CD4-positive, alpha-beta T cell treated with Interleukin-12 subunit alpha and Interleukin-12 subunit beta, for 1 hour (primary cell): ENCODE measurements at regions not wholly inside any gene's neighbourhood (a gene's known extent, or its start where the extent isn't known, plus 50 kb on each side); places are given as distances from the start of the nearest gene placed in this dataset.

Experiments used
- DNase-seq: peaks from one replicate; pipeline ENCODE4 v3.0.0-alpha.2; 2020

DNA sequence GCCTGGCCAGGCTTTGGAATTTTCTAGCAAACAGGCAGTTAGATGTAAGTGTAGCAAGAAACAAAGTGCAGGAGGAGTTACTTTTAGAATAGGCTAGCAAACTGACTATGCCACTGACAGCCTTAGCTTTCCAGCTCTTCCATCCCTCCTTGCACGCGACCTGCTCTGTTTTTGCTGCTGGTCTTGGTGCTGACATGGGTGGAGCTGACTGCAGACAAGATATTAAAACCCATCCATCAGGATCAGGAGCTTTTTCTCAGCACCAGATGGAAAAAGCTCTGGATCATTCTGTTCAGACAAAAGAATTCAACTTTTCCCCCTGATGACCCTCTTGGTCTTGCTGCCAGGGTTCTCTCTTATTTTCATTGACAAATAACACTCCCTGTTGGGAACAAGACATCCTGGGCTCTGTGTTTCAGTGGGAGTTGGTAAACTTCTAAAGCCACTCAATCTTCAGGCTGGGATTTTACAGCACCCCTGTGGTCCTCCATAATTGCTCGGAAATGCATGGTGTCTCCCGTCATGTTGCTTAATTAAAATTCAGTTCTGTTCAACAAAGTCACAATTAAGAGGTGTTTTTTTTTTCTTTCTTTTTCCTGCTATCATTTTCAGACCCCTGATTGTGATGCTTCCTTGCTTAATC is 240.0 kb upstream of the LARGE1 start:
- no peak for DNase-seq

GRCh38 chr22:34161431-34162123 is 241.3 kb upstream of the LARGE1 start:
- no peak for DNase-seq

- no peak for DNase-seq
Measured at GRCh38 chr22:34198976-34199375, 278.7 kb upstream of the LARGE1 start.

- no peak for DNase-seq
Measured at GRCh38 chr22:34210301-34210700, 290.0 kb upstream of the LARGE1 start.

GRCh38 chr22:34214372-34214771 is 294.1 kb upstream of the LARGE1 start:
- no peak for DNase-seq

DNA sequence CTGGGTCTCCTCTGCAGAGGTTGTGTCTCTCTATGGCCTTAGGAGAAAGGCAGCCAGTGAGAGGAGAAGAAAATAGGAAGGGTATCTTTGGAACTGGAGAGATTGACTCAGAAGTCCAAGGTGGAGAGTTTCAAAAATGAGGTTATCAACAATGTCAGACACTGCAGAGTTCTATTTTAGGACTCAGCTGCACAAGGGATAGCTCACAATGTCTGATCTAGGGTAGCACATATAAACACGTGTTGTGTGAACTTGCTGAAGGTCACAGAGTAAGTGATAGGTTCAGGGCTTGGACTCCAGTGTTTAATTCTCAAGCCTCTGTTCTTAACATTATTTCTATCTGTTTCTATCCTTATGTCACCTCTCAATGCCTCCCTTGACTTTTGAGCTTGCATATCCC is 305.0 kb upstream of the LARGE1 start:
- DNase-seq: no peak

GRCh38 chr22:34236527-34236926 is 316.3 kb upstream of the LARGE1 start:
- DNase-seq: no peak

GRCh38 chr22:34239421-34239820 is 319.1 kb upstream of the LARGE1 start:
- DNase-seq: no peak

GRCh38 chr22:34243023-34243422 is 322.7 kb upstream of the LARGE1 start:
- no peak for DNase-seq

DNA sequence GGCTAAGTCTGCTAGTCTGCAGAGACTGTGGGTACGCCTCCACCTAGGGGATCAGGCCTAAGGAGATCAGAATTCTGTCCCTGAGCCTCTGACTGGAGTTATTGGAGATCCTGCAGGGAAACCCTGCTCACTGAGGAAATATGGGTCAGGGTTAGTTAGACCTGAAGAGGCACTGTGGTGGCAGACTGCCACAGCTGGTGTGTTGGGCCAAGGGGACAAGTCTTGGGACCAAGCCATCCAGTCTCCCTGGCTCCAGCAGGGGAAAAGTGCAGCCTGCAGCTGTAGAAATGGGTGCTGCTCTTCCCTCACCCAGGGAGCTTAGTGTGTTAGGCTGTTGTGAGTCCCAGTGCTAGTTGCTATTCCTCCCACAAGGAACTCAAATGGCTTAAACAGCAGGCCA is 334.8 kb upstream of the LARGE1 start:
- DNase-seq: no peak

DNA sequence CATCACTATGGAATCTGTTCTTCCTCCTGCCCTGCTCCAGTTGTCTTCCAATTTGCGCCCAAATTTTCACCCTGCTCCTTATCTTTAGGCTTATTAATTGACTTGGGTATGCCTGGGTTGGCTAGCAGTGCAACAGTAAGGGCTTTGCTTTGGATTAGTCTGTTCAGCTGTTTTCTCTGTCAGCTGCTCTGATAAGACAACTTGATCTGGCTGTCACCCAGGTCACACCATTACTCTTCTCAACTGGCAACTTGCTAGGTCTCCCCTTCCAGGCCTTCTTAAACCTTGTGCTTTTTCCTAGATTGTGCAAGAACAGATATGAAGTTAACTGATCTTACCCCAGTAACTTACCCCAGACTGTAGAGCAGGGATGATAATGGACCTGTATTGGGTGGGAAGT is 357.8 kb upstream of the LARGE1 start:
- DNase-seq: no peak

GRCh38 chr22:34281738-34282137 is 361.5 kb upstream of the LARGE1 start:
- DNase-seq: no peak

DNA sequence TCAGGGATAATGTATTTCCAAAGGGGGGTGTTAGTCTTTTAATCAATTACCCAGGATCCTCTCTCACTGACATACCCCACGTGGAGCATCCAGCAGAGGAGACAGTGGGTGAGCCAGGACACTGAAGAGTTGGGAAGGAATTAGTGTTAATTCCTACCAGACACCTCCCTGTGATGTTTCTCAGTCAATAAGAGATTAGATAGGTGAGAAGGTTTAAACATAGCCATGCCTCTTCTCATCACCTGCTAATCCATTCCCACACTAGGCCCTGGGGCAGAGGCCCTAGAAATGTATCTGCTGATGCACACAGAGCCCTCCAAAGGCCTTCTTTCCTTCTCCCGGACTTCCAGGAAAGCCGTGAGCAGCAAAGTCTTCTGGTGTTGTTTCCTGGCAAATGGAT is 363.6 kb upstream of the LARGE1 start:
- no peak for DNase-seq

- no peak for DNase-seq
Measured at GRCh38 chr22:34293324-34293723, 373.0 kb upstream of the LARGE1 start.

DNA sequence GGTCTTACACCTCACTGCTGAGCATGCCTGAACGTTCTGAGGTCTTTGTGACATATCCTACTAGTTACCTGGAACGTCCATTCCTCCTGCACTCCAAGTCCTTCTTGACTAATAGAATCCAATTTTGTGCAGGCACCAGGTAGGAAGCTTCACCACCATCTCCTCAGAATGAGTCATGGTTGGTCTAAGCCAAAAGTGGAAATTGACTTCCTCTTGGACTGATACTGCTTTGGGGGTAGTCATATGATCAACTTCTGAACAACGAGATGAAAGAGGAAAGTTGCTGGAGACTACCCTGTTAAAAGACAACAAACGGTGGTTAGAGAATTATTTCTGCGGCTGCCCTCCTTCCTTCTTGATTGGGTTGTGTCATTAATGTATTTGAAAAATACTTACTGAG is 374.2 kb upstream of the LARGE1 start:
- DNase-seq: no peak

DNA sequence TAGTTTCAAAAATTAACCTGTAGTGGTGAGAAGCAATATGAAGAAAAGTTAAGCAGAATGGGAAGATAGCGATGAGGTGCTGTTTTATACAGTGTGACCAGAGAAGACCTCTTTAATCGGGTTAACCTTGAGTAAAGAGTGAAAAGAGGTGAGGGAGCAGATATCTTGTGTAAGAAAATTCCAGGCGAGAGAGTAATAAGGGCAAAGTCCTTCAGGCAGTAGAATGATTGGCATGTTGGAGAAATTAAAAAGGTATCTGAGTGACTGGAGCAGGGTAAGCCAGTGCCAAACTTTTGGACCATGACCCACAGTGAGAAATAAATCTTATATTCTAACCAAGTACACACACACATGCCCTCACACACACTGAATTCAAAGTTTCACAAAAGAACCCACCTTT is 374.7 kb upstream of the LARGE1 start:
- DNase-seq: no peak

DNA sequence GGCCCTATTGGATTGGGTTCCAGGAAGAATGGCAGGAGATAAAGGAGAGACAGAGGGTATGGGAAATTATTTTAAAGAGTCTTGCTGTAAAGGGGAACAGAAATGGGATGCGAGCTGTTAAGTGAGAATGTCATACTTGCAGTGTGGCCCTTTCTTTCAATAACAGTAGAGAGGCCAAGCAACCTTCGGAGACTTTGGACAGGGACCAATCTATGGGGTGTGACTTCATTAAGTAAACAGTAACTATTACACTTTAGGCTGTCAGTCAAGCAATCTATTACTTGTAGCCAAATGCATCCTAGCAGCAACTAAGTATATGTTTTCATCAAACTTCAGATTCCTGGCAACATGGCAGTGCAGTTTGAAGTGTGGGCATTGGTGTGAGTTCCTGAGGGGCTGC is 376.2 kb upstream of the LARGE1 start:
- DNase-seq: no peak

GRCh38 chr22:34297536-34298120 is 377.4 kb upstream of the LARGE1 start:
- no peak for DNase-seq

DNA sequence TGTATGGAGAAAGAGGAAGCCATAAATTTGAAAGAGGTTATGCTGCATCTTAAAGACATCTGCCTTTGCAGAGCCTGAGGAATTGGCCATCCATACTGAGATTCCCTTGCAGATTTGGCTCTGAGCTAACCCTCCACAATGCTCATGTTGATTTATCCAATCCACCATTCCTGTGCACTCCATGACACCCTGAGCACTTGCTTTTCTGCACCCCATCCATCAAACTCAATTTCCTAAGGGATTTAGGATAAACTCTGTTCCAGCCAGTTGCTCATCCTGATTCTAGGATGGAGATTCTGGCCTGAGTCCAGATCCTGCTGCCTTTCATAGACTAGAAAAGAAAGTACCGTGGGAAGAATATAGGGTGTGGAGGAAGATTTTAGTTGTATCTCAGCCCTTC is 379.2 kb upstream of the LARGE1 start:
- DNase-seq: no peak

GRCh38 chr22:34301569-34301968 is 381.3 kb upstream of the LARGE1 start:
- no peak for DNase-seq

DNA sequence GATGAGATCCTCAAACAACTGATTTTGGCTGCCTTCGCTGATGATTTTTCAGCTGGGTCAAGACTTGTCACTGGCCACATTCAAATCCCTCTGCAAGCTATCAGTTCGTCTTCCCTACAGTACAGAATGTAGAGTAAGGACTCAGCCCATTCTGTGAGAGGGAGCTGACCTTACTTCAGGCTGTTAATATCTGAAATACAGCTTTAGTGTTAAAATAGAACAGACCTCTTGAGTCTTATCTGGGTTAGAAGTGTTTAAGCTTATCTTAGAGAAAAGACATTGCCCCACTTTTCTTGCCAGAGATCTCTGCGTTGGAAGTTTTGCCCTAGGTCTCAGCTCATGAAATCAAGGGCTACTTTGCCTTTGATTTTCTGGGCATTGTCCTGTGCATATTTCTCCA is 383.4 kb upstream of the LARGE1 start:
- no peak for DNase-seq

DNA sequence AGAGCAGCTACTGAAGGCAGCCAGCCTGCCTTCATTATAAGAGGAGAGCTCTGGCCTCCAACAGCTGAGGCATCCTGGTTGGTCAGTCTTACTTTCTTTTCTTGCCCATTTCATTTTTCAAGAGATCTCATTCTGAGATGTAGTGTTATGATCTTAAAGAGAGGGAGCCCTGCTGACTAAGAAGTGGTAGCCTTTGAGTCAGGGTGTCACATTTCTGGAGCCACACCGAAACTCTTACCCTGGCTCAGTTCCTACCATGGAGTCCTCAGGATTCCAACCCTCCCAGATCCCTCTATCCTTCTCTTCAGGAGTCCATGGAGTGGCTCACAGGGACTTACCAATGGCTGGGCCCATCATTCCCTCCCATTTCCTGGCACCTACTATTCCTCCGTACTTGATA is 386.1 kb upstream of the LARGE1 start:
- DNase-seq: no peak

DNA sequence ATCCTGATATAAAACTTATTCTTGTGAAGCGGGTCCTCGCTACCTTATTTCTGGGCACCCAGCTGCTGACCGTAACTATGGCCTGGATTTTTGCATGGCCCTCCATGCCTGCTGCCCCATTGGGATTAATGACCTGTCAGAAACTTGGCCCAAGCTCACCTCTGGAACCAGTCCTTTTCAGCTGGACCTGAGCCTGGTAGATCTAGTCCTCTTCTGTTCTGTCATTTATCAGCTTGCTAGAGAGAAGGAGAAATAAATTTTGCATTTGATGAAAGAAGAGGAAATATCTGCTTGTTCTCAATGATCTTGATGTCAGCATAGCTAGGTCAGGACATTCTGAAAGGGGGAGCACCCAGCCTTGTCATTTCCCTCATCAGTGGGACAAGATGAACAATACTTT is 387.8 kb upstream of the LARGE1 start:
- no peak for DNase-seq

GRCh38 chr22:34319346-34319745 is 399.1 kb upstream of the LARGE1 start:
- no peak for DNase-seq

DNA sequence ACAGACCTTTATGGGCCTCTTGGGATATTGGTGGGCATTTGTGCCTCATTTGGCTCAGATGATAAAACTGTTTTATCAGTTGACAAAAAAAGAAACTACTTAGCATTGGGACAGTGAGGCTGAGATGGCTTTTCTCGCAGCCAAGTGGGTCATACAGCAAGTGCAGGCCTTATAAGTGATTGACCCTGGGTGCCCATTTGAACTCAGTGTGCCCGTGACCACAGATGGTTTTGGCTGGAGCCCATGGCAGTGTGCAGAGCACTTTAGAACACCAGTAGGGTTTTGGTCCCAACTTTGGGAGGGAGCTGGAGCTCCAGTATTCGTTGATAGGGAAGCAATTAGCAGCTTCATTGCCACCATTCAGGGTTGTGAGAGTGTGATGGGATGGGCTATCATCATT is 404.5 kb upstream of the LARGE1 start:
- no peak for DNase-seq
